Myocyte (in vitro differentiated cells): ENCODE measurements at regions not wholly inside any gene's neighbourhood (a gene's known extent, or its start where the extent isn't known, plus 50 kb on each side); places are given as distances from the start of the nearest gene placed in this dataset.
A peak's percentile ranks its signal among the peaks of the same experiment; 100 is the strongest.
"Not testable (repeated sequence)": the region's sequence is repeated elsewhere in the genome, so short reads cannot be mapped to it uniquely, and the experiment has no call there.

ENCODE experiments used
- DNase-seq: peaks from one replicate; pipeline ENCODE4 v3.0.0-alpha.2; 2012; ENCODE audit warnings: low read depth

DNA sequence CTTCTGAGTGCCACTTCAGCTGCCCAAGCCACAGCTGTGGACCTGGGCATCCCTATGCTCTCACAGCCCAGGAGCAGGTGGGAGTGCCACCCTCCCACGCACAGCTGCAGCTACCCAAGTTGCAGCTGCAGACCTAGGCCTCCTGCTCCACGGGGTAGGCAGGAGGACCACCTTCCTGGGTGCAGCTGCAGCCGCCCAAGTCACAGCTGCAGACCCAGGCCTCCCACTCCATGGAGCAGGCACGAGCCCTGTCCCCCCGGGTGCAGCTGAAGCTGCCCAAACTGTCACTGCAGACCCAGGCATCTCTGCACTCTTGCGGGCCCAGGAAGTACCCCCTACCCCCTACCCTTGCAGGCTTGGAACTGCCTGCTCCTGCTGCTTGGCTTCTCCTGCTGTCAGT, 260.2 kb downstream of the XPNPEP1 start:
- DNase-seq = no peak

DNA sequence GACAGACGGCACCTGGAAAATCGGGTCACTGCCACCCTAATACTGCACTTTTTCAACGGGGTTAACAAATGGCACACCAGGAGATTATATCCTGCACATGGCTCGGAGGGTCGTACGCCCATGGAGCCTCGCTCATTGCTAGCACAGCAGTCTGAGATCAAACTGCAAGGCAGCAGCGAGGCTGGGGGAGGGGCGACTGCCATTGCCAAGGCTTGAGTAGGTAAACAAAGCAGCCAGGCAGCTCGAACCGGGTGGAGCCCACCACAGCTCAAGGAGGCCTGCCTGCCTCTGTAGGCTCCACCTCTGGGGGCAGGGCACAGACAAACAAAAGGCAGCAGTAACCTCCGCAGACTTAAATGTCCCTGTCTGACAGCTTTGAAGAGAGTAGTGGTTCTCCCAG, 270.7 kb downstream of the XPNPEP1 start:
- not testable (repeated sequence) for DNase-seq

DNA sequence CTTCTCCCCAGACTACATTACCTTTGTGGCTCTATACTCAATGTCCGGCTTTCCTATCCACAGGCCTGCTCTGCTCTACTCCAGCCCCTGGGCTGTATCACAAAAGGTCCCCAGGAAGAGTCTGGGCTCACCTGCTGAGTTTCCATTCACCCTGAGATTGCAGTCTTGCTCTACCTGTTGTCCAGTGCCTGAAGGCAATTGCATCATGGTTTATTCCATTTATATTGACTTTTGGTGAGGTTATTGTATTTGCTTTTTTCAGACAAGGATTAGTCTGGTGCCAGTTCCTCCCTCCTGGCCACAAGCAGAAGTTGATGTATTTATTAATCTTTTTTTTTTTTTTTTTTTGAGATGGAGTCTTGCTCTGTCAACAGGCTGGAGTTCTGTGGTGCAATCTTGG, 273.1 kb downstream of the XPNPEP1 start:
- no peak for DNase-seq

DNA sequence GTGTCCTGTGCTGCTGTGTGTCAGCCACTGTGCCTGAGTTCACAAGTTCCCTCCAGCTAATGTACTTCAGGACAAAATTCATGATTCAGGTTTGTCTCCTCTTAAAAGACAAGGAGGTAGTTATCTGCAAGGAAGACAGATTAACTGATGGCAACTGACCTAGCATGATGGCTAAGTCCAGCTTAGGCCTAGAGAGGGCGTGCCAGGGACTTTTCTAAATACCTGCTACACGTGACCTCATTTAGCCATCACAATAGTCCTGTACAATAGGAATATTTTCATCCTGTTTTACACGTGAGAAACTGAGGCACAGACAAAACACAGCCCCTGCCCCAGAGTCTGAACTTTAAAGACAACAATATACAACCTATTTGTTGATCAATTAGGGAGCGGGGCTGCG, 275.7 kb downstream of the XPNPEP1 start:
- no peak for DNase-seq

DNA sequence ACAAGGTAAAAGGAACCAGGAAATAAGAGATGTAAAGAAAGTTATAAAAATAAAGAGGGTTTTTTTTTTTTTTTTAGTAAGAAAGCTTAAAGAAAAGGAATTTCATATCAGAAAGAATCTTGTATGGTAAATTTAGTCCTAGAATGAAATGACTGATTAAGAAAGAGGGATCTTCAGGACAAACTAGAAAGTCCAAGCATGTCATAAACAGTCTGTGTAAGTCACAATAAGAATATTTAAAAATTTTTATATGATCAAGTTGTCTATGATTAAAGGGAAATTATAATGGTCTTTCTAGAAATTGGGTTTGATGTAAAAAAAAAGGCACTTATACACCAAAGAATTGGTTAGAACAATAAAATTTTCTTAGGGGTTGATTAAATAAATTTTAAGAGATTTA, 289.5 kb downstream of the XPNPEP1 start:
- DNase-seq = no peak

DNA sequence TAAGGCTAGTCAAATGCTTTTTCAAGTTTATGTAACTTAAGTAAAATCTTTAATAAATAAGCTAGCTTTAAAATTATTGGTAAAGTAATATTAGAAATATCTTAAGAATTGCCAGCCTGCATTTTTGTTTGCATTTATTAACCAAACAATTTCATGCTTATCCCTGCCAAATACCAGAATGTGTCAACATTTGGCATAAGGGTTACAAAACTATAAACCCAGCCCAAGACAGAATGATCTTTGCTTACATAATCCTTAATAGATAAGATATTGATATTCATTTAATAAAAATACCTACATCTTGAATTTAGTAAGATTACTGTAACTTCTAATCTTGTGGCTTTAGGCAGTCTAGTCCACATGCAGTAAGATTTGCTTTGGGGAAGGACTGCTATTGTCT, 290.3 kb downstream of the XPNPEP1 start:
- not testable (repeated sequence) for DNase-seq

DNA sequence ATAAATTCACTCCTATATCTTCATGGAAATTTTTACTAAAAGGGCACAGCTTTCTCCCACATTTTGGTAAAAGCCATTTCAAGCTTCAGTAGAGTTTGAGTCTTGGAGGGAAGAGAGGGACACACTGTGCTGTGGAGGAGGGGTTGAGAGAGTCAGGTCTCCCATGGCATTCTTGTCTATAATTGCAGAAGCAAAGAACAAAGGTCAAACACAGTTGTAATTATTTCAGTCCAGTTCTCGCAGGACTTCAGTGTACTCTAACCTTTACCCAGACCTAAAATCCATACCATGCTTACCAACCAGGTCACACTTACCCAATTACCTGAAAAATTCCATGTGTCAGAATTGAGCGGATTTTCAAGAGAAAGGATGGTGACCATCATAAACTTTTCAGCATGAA, 298.4 kb downstream of the XPNPEP1 start:
- DNase-seq = no peak

DNA sequence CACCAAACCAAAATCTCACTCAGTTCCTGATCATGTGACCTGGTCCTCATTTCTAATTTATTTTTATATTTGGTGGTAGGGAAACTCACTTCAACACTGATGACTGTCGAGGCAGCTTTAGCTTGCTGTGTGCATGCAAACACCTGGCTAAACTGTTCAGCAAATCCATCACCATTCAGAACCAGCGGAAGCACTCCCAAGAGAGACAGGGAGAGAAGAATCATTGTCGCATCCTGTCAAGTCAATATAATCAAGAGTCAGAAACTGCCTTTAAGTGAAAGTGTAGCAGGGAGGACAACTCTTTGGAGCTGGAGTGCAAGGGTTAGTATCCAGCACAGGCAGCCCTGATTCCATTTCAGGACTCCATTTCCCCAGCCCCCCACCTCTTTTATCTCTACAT, 300.7 kb downstream of the XPNPEP1 start:
- DNase-seq = no peak

DNA sequence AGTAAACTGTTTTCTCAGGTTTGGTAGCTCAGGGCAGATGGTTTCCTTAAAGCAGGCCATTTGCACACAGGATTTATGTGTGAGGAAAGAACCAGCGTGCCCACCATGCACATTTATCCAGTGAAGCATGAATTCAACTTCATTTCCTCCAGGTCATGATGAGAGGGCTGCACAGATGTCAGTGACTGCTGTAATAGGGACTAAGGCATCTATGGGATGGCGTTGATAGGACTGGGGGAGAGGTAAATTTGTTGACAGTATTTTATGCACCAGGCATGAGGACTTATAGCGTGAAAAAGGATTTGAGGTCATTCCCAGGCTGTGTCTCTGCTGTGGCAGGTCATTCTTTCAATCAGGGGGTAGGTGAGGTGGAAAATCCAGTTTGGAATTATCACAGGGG, 302.9 kb downstream of the XPNPEP1 start:
- DNase-seq = no peak

DNA sequence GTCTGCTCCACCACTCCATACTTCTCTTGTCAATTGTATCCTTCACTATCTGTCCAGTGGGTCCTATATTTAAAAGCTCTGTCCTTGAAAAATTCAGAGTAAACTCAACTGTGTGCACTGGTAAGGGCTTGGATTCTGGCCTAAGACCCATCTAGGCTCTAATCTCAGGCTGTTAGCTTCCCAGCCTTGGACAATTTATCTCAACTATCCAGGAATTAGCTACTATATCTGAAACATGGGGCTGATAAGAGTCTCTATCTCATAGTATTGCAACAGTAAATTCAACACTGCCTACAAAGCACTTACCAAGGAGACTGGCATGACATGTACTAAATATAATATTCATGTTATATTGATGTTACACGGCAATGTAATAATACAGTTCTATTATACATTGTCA, 303.4 kb downstream of the XPNPEP1 start:
- DNase-seq = no peak

DNA sequence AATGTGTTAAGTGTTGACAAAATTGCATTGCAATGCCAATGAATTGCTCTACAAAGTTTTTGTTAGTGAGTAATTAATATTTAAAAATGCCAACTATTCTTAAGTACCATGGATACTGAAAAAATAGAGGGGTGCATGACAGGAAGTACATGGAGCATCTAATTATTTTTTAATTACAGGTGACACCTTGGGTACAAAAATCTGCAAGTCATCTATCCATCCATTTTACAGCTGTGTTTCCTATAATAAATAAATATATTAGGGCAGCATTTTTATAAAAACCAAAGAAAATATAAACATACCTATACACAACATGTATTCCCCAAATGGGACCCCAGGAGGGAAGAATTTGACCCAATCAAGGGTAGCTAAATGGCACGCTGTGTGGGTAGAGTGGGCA, 304.6 kb downstream of the XPNPEP1 start:
- no peak for DNase-seq

DNA sequence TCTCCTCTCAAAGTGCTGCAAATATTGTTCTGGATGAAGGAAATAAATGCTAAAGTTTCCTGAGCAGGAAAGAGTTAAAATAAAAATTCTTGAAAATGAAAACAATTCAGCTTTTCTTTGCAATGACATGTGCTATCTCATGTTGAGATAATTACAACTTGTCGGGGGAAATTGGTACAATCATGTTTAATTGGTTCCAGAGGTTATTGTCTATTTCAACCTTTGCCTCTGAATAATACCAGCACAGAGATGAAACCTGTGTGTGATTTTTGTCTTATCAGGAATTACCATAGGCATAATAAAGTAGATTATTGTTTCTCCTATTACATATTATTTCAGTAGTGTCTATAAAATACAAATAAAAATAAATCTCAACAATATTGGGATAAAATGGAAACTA, 305.0 kb downstream of the XPNPEP1 start:
- no peak for DNase-seq

DNA sequence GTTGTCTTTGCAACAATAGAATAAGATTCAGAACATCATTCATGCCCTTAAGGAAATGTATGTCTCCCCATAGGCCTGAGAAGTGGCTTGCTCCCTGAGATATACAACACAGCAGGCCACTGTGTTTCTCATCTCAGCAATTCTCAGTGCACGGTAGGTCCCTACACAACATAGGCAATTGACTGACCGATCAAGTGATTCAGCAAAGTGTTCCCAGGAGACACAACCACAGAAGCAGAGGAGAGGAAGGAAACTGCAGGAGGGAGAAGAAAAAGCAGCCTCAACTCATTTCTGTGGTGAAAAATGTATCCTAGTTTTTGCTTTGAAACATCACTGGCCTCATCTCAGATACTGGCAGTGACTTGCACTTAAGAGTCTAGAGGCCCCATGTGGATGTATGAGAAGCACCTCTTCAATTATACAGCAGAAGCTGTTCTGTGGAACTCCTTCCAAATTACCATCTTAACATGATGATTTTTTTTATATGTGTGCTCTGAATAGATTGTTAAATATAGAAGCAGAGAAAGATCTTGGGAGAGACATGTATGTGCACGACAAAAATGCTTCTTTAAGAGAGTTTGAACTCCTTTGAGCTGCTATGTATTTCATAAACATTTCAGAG, 306.8 kb downstream of the XPNPEP1 start:
- DNase-seq = no peak

DNA sequence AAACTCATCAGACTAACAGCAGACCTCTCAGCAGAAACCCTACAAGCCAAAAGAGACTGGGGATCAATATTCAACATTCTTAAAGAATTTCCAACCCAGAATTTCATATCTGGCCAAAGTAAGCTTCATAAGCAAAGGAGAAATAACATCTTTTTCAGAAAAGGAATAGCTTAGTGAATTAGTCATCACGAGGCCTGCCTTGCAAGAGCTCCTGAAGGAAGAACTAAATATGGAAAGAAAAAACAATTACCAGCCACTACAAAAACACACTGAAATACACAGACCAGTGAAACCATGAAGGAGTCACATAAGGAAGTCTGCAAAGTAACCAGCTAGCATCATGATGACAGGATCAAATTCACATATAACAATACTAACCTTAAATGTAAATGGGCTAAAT, 328.0 kb downstream of the XPNPEP1 start:
- not testable (repeated sequence) for DNase-seq

DNA sequence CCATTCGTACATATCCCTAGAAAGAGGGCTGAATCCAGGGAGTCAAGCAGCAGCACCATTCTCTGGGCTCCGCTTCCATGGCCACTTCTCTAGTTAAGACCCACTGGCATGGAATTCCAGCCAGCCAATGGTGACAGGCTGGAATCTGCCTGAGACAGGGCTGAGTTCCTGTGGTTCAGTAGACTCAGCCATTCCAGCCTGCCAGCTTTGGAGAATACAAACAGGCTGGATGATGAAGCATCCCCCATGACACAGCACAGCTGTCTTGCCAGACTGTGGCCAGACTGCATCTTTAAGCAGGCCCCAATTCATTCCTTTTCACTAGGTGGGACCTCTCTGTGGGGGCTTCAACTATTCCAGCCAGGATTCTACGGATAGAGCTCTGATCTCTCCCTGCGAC, 329.6 kb downstream of the XPNPEP1 start:
- DNase-seq = peak; percentile 81

DNA sequence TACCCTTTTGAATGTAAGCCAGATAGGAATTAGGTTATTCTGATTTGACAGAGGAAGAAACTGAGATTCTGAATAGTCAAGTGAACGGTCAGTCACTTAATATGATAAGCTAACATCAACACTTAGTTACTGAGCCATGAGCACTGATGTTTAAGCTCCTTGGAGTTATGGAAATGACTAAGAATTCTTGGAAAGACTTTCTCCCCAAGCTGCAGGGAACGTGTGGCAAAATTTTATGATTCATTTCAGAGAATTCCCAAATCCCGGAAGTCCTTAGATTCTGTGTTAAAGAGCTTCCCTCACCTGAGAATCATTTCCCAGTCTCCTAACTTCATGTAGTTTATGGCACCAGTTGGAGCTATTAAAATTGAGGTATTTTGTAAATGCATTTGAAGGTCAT, 330.9 kb downstream of the XPNPEP1 start:
- DNase-seq = no peak

DNA sequence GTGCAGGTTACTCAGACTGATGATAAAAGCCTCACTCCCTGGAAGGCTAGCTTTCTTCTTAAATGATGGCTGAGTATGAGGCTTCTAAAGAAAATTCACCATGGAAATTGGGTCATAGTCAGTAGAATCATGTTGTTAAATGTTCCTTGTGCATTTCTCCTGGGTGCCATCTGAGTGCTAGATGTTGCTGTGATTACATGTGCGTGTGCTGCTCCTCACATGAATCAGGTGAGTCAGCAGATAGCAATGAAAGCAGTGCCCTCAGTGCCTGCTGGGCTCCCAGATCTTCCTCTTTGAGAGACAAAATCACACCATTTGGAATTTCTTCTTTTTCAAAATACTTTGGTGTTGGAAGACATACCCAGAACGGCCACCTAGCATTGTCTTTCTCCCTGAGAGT, 331.7 kb downstream of the XPNPEP1 start:
- DNase-seq = no peak

DNA sequence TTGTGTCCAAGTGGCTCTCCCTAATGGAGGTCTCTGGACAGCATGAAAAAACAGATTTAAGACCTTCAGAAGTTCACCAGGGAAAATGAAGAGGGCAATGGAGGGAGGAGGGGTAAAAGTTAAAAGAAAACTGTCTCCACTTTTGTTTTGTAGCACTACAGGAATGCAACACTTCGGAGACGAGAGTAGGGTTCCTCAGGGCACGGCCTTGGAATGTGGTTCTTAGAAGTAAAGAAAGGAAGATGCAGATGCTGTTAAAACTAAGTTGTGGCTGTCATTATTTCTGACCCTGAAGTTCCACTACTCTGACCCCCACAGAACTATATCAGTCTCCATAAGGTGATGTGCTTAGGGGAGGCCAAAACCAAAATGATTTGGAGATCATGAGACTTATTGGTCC, 335.1 kb downstream of the XPNPEP1 start:
- DNase-seq = no peak

DNA sequence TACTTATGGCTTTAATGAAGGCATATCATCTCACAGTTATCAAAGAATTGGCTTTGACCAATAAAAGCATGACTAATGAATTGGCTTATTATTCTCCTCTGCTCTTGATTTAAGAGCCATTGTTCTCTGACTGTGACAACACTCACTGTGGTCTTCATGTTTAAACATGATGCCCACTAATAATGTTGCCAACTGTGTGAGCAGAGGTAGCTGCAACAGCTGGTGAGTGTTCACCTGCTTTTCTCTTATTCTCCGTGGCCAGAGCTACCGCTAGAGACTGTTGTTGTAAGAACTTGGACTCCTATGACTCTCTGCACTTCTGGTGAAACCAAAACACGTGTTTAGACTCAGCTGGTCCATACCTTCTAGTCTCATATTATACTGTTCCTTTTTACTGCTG, 335.9 kb downstream of the XPNPEP1 start:
- peak; percentile 51 for DNase-seq

DNA sequence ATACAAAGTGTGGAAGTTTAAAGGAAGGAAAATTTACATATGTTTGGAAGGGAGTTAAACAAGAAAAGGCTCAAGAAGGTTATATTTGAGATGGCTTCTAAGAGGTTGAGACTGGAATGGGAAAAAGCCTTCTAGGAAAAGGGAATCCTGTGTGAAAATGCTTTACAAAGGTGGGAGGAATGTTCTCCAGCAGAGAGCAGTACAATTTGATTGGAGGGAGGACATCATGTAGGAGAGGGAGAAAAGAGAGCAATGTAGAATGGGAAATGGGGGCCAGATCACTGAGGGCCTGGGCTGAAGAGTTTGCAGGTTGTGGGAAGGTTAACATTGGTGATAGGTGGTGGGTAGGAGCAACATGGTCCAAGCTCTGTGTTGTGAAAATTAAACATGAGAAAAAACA, 366.9 kb downstream of the XPNPEP1 start:
- DNase-seq = no peak

DNA sequence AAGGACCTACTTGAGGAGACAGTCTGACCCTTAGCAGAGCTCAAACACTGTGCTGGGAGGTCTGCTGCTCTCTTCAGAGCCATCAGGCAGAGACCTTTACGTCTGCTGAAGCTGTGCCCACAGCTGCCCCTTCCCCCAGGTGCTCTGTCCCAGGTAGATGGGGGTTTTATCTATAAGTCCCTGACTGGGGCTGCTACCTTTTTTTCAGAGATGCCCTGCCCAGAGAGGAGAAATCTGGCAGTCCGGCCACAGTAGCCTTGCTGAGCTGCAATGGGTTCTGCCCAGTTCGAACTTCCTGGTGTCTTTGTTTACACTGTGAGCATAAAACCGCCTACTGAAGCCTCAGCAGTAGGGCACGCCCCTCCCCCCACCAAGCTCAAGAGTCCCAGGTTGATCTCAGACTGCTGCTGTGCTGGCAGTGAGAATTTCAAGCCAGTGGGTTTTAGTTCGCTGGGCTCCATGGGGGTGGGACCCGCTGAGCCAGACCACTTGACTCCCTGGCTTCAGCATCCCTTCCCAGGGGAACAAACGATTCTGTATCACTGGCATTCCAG, 381.2 kb downstream of the XPNPEP1 start:
- not testable (repeated sequence) for DNase-seq

DNA sequence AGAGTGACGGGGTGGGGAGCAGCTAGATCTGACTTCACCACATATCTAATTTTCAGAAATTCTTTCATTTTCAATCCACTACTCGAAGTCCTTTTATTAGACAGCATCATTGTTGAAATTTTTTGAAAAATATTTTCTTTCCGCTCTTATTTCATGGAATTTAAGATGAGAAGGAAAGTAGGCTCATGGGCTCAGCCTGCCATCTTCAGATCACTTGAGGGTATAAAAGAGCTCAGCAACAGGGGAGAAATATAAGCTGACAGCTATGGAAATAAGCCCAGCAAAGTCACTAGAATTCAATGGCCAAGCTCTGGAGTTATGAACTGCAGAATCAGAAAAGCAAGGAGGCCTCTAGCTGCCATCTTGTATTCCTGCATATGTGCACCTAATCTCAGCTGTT, 389.1 kb downstream of the XPNPEP1 start:
- DNase-seq = no peak

DNA sequence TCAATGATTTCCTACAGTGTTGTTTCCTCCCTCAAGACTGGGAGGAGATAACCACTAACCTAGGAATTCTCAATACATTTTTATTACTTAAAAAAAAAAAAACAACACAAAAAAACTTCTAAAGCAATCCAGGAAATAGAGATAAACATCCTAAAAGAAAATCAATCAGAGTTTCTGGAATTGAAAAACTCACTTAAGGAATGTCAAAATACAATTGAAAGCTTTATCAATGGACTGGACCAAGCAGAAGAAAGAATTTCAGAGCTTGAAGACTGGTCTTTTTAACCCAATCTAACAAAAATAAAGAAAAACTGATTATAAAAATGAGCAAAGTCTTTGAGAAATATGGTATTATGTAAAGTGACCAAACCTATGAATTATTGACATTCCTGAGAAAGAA, 394.1 kb downstream of the XPNPEP1 start:
- no peak for DNase-seq

DNA sequence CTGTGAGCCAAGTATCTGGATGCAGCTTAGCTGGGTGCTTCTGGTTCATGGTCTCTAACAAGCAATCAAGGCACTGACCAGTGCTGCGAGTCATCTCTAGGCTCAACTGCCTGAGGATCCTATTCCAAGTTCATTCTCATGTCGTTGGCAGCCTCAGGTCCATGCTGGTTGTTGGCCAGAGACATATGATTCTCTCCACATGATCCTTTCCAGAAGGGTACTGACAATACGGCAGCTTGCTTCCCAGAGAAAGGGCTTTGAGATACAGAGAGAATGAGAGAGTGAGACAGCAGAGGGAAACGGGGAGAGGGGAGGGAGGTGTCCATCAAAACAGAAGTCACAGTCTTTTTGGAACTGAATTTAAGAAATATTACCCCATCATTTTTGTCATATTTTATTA, 405.6 kb downstream of the XPNPEP1 start:
- no peak for DNase-seq
